IPS DF 4.7 (cell line): ENCODE measurements at regions not wholly inside any gene's neighbourhood (a gene's known extent, or its start where the extent isn't known, plus 50 kb on each side); places are given as distances from the start of the nearest gene placed in this dataset.
A peak's percentile ranks its signal among the peaks of the same experiment; 100 is the strongest.

Source experiments
- DNase-seq: peaks from one replicate; pipeline ENCODE4 v3.0.0-alpha.2; 2013; ENCODE audit warnings: low spot score; ENCODE audit errors: extremely low read depth

DNA sequence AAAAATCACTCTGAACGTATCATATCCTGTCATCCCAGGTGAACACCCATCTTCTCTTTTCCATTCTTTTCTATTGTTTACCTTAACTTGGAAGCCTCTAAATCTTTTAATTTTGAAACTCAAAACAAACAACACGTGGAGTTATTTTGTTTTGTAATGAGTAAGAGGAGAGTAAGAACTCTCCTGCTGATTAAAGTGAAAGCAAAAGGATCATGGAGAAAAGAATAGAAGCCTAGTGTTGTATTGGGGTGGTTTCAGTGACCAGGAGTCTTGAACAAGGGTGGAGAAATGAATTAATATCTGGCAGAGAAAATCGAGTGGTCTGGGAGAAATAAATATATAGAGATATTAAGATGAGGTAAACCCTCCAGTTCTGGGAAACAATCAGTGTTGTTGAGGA, 237.4 kb upstream of the UGT8 start:
- no peak for DNase-seq

DNA sequence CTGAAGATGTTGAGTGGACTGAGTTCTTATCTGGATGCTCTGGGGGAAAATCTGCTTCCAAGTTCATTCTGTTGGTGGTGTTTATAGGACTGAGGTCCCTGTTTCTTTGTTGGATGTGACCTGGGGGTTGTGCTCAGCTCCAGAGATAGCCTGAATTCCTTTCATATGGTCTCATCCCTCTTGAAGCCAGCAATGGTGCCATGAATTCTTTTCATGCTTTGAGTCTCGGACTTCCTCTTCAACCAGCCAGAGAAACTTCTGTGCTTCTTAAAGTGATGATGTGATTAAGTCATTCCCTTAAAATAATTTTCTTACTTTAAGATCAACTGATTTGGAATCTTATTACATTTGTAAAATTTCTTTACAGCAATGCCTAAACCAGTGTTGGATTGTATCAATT, 233.8 kb upstream of the UGT8 start:
- peak; percentile 19 for DNase-seq

DNA sequence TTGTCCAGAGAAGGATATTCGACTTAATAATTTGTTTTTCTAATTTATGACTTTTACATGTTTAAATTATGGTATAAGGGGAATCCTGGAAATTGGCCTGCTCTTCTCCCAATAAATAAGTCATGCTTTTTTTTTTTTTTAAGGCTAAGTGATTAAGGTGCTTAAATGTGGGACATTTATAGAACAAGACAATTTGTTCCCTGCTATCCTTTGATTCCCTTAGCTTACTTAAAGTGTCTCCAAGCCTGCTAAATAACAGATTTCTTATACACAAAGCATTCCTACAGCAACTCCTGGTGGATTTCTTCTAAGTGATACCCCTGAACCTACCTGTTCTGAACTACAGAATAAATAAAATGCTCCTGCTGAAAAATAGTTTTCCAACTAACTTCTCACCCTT, 233.0 kb upstream of the UGT8 start:
- DNase-seq: no peak

- no peak for DNase-seq
These were observed 232.2 kb upstream of the UGT8 start for GRCh38 chr4:114366368-114366767.

GRCh38 chr4:114368751-114369150, 229.9 kb upstream of the UGT8 start:
- DNase-seq: no peak

GRCh38 chr4:114373508-114373907, 225.1 kb upstream of the UGT8 start:
- DNase-seq: no peak

DNA sequence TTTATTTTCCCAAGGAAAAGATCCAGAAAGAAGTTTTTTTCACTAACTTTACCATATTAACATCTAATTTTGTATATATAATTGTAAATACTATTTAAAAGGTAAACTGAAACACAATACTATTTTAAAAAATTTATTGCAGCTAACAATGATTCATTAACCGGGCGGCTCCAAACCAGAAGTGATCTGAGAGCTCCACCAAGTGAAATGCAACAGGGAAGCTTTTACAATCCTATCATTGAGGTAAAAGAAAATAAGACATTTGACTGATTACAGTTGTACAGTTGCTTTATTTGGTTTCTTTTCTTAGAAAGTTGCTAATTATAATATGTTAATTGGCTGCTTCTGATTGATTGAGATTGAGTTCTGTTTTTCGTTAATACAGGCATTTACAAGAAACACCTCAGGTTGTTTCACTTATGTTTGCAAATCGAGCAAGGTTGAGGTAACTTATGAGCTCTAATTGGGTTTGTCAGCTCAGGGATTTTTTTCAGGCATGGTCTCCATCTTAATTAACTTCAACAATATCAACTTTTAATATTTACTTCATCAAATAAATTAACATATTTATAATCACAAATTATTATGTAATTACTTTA, 220.2 kb upstream of the UGT8 start:
- no peak for DNase-seq

DNA sequence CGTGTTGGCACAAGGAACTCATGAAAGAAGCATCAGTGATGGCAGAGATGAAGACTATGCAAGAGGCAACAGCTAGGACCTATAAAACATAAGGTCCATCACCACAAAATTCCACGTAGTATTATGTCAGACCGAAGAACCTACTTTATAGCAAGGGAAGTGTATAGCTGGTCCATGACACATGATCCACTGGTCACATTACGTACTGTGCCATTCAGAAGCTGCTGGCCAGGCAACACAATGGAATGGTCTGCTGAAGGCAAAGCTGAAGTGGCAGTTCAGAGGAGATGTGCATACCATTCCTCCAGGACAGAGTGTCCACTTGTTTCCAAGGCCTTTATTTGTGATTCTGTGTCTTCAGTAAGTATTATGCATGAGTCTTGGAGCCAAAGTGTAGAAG, 215.5 kb upstream of the UGT8 start:
- DNase-seq: no peak

DNA sequence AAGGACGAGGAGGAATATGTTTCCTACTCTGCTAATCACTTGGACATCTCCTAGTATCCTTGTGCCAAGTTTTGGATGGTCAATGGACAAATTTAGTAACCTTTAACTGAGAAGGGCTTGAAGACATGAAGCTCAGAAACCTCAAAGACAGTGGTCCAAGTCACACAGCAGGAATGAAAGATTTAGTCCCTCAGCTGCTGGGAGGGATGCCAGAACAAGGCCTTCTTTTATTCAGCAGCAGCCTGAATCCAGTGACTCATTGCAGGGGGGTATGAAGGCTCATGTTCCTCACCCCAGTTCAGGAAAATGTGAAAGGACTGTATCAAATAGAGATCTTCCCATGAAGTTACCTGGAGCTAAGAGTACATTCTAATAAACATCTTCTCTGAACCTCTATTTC, 214.9 kb upstream of the UGT8 start:
- DNase-seq: no peak

- no peak for DNase-seq
These were observed 214.0 kb upstream of the UGT8 start for GRCh38 chr4:114384629-114385028.

DNA sequence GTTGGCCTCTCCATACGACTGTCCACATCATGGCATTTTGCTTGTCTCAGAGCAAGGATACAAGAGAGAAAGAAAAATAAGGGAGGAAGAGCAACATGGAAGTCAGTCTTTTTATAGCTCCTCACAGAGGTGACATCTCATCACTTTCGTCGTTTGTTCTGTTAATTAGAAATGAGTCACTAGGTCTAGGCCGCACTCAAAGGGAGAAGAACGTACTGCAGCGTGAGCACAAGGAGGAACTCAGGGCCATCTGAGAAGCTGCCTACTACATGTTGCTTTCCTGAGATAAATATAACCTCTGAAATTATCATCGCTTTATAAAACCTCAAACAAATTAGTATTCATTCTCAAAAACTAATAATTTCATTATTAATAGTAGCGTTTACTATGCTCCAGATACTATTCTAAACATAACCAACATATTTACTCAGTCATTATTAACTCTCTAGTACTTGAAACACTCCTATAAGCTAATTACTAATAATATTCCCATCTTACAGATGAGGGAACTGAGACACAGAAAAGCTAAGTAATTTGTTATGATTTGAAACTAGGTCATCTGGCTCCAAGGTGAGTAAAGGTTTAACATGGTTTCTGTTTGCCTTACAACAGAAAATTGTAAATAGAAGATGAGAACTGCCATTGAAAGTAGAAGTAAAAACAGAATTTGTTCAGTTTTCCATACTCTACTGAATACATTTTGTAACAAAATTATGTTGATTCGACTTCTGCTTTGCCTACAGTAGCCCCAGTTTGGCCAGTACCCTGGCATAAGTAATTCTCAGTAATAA, 213.2 kb upstream of the UGT8 start:
- no peak for DNase-seq

- DNase-seq: no peak
These were observed 211.9 kb upstream of the UGT8 start for GRCh38 chr4:114386637-114387233.

DNA sequence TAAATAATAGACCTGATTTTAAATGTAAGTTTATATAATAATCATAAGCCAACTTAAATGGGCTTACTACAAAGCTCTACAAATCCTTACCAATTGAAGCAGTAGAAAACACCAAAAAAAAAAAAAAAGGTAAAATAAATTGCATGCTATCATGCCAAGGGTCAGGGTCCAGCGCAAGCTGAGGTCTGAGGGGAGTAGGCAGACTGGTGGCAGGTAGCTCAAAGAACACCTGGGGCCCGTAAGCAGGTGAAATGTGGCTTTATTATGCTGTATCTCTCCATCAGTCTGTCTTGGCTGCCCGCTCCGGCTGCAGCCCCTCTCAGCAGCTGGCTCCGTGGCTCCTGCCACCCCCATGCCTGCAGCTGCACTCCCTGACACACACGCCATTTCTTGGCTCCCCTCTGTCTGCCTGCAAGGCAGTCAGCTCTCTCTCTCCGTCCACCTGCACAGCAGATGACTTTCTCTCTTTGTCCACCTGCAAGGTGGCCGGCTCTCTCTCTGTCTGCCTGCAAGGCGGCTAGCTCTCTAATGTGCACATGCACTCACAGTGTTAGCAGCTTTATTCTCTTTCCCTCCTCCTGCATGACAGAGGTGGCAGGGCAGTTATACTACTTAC, 209.4 kb upstream of the UGT8 start:
- DNase-seq: no peak

DNA sequence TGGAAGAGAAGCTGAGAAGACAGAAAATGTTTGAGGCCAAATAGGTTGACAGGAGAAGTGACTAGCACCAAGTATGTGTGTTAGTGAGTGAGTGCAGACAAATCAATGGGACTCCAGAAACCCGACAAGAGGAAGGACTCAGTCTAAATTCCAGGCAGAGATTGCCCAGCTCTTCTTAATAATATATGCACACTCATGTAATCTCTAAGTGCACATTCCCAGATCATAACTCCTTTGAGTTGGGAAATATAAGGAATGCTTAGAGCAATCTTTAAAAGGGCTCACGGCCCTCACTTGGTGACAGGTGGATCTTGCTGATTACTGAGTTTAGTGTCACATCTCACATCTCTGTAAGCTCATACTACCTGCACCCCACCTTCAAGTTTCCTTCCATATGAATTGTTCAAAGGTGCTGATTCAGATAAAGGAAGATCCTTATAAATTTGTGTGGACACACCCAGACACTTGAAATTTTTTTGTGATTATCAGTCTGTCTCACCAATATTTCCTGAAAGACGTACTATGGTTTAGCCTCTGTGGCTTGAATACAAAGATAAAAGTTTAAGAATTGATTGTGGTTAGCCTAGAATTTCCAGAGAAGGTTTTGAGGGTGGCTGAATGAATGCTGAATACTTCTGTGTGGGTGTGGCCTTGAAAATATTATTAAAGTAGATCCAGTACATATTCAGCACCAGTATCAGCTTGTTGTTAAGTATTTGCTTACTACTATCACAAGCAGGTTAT, 205.1 kb upstream of the UGT8 start:
- DNase-seq: no peak

DNA sequence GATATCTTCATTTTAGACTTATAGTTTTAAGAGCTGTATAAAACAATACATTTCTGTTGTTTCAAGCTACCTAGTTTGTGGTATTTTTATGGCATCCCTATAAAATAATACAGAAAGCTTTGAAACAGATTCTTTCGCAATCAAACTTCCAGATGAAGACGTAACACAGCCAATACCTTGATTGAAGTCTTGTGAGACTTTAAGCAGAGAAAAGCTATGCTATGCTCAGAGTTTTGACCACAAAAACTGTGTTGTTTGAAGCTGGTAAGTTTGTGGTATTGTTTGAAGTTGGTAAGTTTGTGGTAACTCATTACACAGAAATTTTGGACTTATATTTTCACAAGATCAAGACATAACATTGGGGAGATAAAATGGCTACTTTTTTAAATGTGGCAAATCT, 201.8 kb upstream of the UGT8 start:
- DNase-seq: no peak

DNA sequence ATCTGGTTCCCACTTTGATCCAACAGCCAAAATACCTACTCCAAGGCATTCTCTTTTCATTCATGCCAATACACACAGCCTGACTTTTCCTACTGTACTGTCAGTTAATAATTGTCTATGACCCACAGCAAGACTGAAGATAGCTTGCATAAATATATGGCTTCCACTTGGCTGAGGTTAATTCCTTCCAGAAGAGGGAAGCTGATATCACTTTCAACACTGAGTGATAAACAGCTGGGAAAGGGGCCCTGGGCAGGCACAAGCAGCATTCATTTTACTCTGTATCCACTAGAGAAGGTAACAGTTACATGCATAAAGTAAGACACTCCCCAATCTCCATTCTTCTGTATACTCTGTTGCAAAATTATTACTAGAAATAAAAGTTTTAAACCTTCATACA, 200.2 kb upstream of the UGT8 start:
- no peak for DNase-seq

DNA sequence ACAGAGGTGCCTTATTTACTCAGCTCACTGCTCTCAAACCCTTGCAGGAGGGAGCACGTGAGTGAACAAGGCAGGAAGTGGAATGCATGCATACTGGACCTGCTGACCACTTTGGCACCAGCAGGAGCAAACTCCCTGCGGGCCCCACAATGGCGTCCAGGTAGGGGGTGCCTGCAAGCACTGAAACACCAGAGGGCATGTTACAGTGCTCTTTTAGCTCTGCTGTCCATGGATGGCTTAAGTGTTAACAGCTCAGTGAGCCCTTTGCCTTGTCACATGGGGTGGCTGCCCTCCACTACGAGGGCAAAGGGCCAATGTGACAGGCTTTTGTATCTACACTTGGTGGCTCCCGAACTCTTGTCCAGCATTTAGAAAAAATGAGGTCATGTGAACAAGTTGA, 199.5 kb upstream of the UGT8 start:
- DNase-seq: no peak

DNA sequence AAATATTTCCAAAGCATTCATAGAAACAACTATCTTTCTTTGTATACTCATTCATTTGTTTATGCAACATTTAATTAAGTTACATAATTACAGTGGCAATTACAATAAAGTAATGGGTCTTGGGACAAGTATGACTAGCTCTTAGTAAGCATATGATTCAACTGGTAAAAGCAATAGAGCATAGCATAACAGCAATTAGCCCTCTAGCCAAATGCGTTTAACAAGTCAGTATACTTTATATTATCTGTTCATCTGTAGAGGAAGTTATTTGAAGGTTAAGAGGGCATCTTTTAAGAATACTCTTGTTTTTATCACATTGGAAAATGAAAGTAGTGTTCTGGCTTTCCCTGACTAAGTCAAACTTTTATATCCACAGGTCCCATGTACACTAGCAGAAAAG, 198.1 kb upstream of the UGT8 start:
- no peak for DNase-seq

- no peak for DNase-seq
These were observed 197.1 kb upstream of the UGT8 start for GRCh38 chr4:114401483-114401882.

DNA sequence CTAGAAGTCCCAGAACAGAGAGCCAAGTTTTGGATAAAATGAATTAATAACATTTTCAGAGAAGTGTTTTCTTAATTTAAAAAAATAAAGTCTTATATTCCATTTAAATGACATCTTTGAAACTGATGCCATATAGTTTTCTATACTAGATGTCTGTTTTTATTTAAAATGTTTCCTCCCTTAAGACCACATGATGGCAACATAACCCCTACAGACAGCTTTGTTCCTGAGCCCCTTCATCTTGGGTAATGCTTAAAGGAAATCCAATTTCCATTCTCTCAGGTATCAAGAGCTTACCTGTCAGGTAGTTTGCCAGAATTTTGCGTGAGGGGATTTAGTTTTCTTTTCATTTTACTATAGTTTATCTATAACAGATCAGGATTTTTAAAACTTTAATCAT, 181.4 kb upstream of the UGT8 start:
- no peak for DNase-seq

DNA sequence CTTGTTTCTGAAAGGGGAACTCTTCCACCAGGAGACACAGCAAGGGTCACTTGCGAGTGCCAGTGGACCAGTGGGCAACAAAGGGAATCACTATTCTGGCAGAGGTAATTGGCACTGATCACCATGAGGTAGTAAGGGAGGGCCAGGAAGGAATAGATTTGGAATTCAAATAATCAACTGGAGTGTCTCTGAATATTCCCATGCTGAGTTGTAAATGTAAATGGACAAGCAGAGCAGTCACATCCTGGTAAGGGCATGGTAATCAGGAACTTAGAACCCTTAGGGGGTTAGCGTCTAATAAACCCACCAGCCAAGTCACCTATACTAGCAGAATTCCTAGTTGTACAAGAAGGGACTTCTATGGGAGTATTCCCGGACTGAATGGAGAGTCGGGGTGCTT, 178.5 kb upstream of the UGT8 start:
- DNase-seq: no peak

GRCh38 chr4:114423582-114423981, 175.0 kb upstream of the UGT8 start:
- no peak for DNase-seq
